ENCODE measurements at regions not wholly inside any gene's neighbourhood (a gene's known extent, or its start where the extent isn't known, plus 50 kb on each side); places are given as distances from the start of the nearest gene placed in this dataset.

DNA sequence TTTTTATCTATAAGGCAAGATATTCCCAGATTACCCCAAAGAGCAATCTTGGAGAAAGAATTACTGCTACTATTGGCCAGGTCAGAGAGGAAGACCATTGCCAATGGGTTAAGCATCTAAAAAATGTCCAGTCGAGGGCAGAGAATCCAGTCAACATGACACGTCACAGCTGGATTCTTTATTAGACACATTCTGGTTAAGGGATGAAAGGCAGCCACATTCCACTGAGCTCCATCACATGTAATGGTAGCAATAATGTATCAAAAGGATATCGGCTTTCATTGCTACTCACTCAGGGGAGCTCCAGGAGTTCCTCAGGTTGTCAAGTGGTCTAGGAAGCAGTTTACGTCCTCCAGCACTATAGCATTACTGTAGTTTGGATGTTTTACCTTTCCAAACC is 421.1 kb downstream of the PLOD2 start:
- no peaks in the 10 kb centered on the region for H3K4me1 ChIP-seq
- no peak overlapping the region for H3K27ac ChIP-seq
- DNase-seq: no peak
- H3K9me3 ChIP-seq: no peaks in the 10 kb centered on the region
- intact Hi-C loops (cut with DNase I): no loop called here
- no peak for ATAC-seq
- no peak for TF ChIP-seq CTCF (IDR thresholded peaks at IDR 0.05)
- H3K36me3 ChIP-seq: no peaks in the 10 kb centered on the region
- H3K4me3 ChIP-seq: no peak overlapping the region
- H3K27me3 ChIP-seq (ENCODE audit: low read depth): no peaks in the 10 kb centered on the region

DNA sequence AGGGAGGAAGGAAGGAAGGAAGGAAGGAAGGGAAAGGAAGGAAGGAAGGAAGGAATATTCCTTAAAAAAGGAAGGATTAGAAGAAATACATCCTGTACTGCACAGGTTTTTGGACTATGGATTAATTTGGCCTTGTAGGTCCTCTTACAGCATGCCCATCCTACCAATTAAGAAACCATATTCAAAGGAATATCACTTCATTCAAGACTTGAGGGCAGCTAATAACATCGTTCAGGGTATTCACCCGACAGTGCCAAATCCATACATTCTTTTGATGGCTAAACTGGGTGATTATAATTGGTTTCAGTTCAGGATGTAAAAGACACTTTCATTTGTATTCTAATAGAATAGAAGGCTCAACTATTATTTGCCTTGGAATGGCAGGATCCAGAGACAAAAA is 410.3 kb downstream of the PLOD2 start:
- H3K27ac ChIP-seq: no peak overlapping the region
- no peak for ATAC-seq
- H3K9me3 ChIP-seq: no peaks in the 10 kb centered on the region
- no peak for TF ChIP-seq CTCF (IDR thresholded peaks at IDR 0.05)
- DNase-seq: no peak
- H3K4me3 ChIP-seq: no peak overlapping the region
- H3K36me3 ChIP-seq: no peaks in the 10 kb centered on the region
- no peaks in the 10 kb centered on the region for H3K4me1 ChIP-seq
- intact Hi-C loops (cut with DNase I): no loop called here
- no peaks in the 10 kb centered on the region for H3K27me3 ChIP-seq (ENCODE audit: low read depth)

DNA sequence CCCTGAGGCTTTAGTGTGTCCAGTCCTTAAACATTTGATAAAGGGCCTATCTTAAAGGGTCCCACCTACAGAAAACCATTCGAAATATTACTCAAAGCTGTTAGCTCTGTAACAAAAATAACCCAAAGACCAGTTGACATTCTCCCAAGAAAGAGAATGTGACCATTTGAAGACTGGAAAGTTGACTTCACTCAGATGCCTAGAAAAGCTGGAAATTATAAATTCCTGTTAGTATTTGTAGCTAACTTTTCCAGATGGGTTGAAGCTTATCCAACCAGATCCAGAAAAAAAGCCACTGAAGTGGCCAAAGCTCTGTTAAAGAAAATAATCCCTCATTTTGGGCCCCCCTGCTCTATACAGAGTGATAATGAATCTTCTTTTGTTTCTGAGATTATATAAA is 408.4 kb downstream of the PLOD2 start:
- DNase-seq (no peak), ATAC-seq (no peak)
- TF ChIP-seq CTCF (IDR thresholded peaks at IDR 0.05): no peak
- no peaks in the 10 kb centered on the region for H3K4me1 ChIP-seq
- H3K27me3 ChIP-seq (ENCODE audit: low read depth): no peaks in the 10 kb centered on the region
- no peaks in the 10 kb centered on the region for H3K9me3 ChIP-seq
- intact Hi-C loops (cut with DNase I): no loop called here
- no peaks in the 10 kb centered on the region for H3K36me3 ChIP-seq
- no peak overlapping the region for H3K4me3 ChIP-seq
- H3K27ac ChIP-seq: no peak overlapping the region

DNA sequence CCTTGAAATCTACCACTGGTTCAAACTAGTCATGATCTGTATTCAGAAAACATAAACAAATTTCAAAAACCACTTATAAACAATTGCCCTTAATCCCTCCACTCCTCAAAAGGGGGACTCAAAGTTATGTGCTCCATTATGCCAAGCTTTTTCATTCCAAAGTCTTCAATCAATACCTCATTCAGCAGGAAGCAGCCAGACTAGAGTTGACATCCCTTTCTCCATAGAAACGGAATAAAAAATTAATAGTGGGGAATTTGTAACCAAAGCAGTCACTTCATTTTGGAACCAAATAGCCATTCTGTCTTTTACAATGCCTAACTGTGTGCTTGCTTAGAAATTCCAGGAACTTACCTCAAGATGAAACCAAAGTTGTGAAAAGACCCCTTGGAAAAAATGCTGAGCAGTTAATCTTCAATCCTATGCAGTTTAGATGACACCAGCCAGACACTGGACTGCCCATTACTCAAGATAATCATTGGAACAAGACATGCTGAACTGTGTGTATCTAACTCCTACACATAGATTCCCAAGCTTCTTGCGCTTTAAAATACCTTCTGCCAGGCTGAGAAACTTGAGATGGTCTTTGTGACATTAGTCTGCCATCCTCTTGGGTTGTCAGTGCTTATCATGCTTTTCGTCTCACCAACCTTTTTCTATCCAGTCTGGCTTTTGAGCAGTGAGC is 406.2 kb downstream of the PLOD2 start:
- no peak for TF ChIP-seq CTCF (IDR thresholded peaks at IDR 0.05)
- Histone ChIP-seq H3K4me3 (no peak overlapping the region), H3K27me3 (ENCODE audit: low read depth) (no peaks in the 10 kb centered on the region), H3K4me1 (no peaks in the 10 kb centered on the region), H3K9me3 (no peaks in the 10 kb centered on the region), H3K27ac (no peak overlapping the region), H3K36me3 (no peaks in the 10 kb centered on the region)
- ATAC-seq (no peak), DNase-seq (no peak)
- intact Hi-C loops (cut with DNase I): no loop called here

DNA sequence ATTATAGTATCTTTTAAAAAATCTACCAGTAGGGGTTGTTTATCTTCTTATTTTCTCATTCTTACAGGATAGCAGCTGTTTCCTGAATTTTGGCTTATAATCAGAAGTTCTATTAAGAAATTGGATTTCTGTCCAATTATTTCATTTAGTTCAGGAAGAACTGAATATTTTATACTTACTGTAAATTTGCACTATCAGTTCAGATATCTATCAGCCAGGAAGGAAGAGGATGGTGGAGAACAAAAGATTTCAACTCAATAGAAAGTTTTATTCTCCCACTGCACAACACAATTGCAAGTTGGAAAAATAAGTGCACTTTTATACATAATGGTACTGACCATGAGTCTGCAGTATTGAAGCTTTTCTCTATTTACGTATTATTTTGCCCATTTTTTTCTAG is 400.9 kb downstream of the PLOD2 start:
- DNase-seq (no peak), ATAC-seq (no peak)
- no peaks in the 10 kb centered on the region for H3K9me3 ChIP-seq
- TF ChIP-seq CTCF (IDR thresholded peaks at IDR 0.05): no peak
- no peaks in the 10 kb centered on the region for H3K27me3 ChIP-seq (ENCODE audit: low read depth)
- no peaks in the 10 kb centered on the region for H3K4me1 ChIP-seq
- H3K27ac ChIP-seq: no peak overlapping the region
- H3K36me3 ChIP-seq: no peaks in the 10 kb centered on the region
- intact Hi-C loops (cut with DNase I): no loop called here
- H3K4me3 ChIP-seq: no peak overlapping the region

Measured in lower lobe of right lung (tissue), 2 donors.